Glutamatergic neuron (in vitro differentiated cells): ENCODE measurements at regions not wholly inside any gene's neighbourhood (a gene's known extent, or its start where the extent isn't known, plus 50 kb on each side); places are given as distances from the start of the nearest gene placed in this dataset.
A peak's percentile ranks its signal among the peaks of the same experiment; 100 is the strongest.

Experiments
- DNase-seq: peaks from one replicate; pipeline ENCODE4 v3.0.0; 2022
- H3K27ac Mint-ChIP-seq: one replicate; pipeline ENCODE4 v1.8.0; 2020; ENCODE audit warnings: mild to moderate bottlenecking, mixed read lengths, inconsistent platforms; ENCODE audit not compliant: unreplicated experiment
- H3K27me3 Mint-ChIP-seq: one replicate; pipeline ENCODE4 v1.8.0; 2020; ENCODE audit warnings: mild to moderate bottlenecking, moderate library complexity, mixed read lengths, inconsistent platforms; ENCODE audit not compliant: unreplicated experiment
- H3K36me3 Mint-ChIP-seq: one replicate; pipeline ENCODE4 v1.8.0; 2020; ENCODE audit warnings: mild to moderate bottlenecking, mixed read lengths, inconsistent platforms; ENCODE audit not compliant: unreplicated experiment
- H3K4me1 Mint-ChIP-seq: one replicate; pipeline ENCODE4 v1.8.0; 2020; ENCODE audit warnings: mild to moderate bottlenecking, low read depth, mixed read lengths, inconsistent platforms; ENCODE audit not compliant: unreplicated experiment
- H3K4me3 Mint-ChIP-seq: one replicate; pipeline ENCODE4 v1.8.0; 2020; ENCODE audit warnings: mild to moderate bottlenecking, mixed read lengths, inconsistent platforms; ENCODE audit not compliant: unreplicated experiment
- H3K9me3 Mint-ChIP-seq: one replicate; pipeline ENCODE4 v1.8.0; 2020; ENCODE audit warnings: mild to moderate bottlenecking, moderate library complexity, mixed read lengths, inconsistent platforms; ENCODE audit not compliant: unreplicated experiment
- TF ChIP-seq, protein P1 (sequence below): fragments of 200-600 bp; sonication (generic); IDR thresholded peaks from one replicate; pipeline ENCODE4 v1.5.0; 2021; ENCODE audit not compliant: partially characterized antibody, unreplicated experiment

DNA sequence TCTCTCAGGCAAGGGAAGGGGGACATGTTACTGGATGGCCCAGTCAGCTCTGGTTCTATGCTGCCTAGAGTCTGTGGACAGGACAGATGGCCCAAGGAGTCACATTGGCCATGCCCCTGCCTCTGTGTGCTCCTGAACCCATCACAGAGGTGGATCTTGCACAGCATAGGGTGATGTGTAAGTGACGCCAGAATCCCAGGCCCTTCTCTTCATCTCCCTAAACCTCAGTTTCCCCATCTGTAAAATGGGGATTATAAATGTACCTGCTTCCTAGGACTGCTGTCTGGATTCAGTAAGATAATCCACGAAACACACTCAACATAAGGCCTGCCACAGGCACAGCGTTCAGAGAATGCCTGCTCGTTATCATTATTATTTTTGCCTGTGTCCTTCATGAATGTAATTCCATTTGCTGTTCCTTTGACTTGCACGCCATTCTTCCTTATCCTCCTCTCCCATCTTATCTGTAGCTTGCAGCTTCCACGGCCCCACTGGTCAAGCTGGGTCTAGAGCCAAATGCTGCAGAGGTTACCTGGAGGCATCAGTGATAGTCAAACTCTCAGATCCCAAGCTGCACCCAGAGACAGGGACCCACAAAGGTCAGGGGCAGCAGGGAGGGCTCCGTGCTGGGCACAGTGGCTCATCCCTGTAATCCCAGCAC, 207.0 kb downstream of the MN1 start:
- H3K4me3 Mint-ChIP-seq, result no peak overlapping the region
- H3K27ac Mint-ChIP-seq, result no peak overlapping the region
- H3K4me1 Mint-ChIP-seq, result no peaks in the 10 kb centered on the region
- no peak for DNase-seq
- H3K36me3 Mint-ChIP-seq, result no peaks in the 10 kb centered on the region
- H3K9me3 Mint-ChIP-seq, result peaks cover 2% of the 10 kb centered on the region
- H3K27me3 Mint-ChIP-seq, result peaks cover 2% of the 10 kb centered on the region
- TF ChIP-seq, protein P1, sequence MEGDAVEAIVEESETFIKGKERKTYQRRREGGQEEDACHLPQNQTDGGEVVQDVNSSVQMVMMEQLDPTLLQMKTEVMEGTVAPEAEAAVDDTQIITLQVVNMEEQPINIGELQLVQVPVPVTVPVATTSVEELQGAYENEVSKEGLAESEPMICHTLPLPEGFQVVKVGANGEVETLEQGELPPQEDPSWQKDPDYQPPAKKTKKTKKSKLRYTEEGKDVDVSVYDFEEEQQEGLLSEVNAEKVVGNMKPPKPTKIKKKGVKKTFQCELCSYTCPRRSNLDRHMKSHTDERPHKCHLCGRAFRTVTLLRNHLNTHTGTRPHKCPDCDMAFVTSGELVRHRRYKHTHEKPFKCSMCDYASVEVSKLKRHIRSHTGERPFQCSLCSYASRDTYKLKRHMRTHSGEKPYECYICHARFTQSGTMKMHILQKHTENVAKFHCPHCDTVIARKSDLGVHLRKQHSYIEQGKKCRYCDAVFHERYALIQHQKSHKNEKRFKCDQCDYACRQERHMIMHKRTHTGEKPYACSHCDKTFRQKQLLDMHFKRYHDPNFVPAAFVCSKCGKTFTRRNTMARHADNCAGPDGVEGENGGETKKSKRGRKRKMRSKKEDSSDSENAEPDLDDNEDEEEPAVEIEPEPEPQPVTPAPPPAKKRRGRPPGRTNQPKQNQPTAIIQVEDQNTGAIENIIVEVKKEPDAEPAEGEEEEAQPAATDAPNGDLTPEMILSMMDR, result no peak

- Mint-ChIP-seq H3K4me1 (no peaks in the 10 kb centered on the region), H3K36me3 (no peaks in the 10 kb centered on the region), H3K4me3 (no peak overlapping the region), H3K27ac (no peak overlapping the region), H3K9me3 (peaks cover 2% of the 10 kb centered on the region), H3K27me3 (no peaks in the 10 kb centered on the region)
- TF ChIP-seq, protein P1, result no peak
- no peak for DNase-seq
These were observed 205.3 kb downstream of the MN1 start for GRCh38 chr22:27596133-27596870.

- no peak overlapping the region for H3K27ac Mint-ChIP-seq
These were observed 203.7 kb downstream of the MN1 start for GRCh38 chr22:27597703-27598444.

GRCh38 chr22:27598792-27599191, 202.8 kb downstream of the MN1 start:
- TF ChIP-seq, protein P1, result no peak
- Mint-ChIP-seq H3K27me3 (no peaks in the 10 kb centered on the region), H3K27ac (no peak overlapping the region), H3K4me1 (no peaks in the 10 kb centered on the region), H3K4me3 (no peak overlapping the region), H3K9me3 (no peaks in the 10 kb centered on the region), H3K36me3 (no peaks in the 10 kb centered on the region)
- DNase-seq, result no peak

More at GRCh38 chr22:27597703-27598444, 203.7 kb downstream of the MN1 start:
- Mint-ChIP-seq H3K27me3 (no peaks in the 10 kb centered on the region), H3K36me3 (no peaks in the 10 kb centered on the region), H3K9me3 (no peaks in the 10 kb centered on the region), H3K4me1 (no peaks in the 10 kb centered on the region), H3K4me3 (no peak overlapping the region)
- TF ChIP-seq, protein P1, result no peak
- no peak for DNase-seq

DNA sequence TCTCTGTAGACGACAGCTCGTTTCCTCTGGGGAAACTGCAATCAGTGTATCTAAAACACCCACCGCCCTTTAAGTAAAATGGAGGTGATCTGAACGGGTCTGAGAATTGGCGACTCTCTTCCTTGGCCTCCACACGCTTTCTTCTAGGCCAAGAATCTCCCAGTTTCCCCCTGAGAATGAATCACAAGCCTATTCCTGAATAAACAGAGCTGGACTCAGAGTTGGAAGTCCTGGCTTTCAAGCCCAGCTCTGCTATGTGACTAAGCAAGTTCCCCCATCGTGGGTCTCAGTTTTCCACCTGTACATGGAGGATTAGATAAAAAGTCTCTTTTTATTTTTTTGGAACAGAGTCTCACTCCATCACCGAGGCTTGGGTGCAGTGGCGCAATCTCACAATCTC, 200.4 kb downstream of the MN1 start:
- H3K27ac Mint-ChIP-seq, result no peak overlapping the region
- peak; percentile 2 for DNase-seq
- TF ChIP-seq, protein P1, result no peak
- H3K4me1 Mint-ChIP-seq, result no peaks in the 10 kb centered on the region
- H3K9me3 Mint-ChIP-seq, result no peaks in the 10 kb centered on the region
- H3K36me3 Mint-ChIP-seq, result no peaks in the 10 kb centered on the region
- peaks cover 4% of the 10 kb centered on the region for H3K27me3 Mint-ChIP-seq
- H3K4me3 Mint-ChIP-seq, result no peak overlapping the region
